ENCODE measurements at regions not wholly inside any gene's neighbourhood (a gene's known extent, or its start where the extent isn't known, plus 50 kb on each side); places are given as distances from the start of the nearest gene placed in this dataset.

DNA sequence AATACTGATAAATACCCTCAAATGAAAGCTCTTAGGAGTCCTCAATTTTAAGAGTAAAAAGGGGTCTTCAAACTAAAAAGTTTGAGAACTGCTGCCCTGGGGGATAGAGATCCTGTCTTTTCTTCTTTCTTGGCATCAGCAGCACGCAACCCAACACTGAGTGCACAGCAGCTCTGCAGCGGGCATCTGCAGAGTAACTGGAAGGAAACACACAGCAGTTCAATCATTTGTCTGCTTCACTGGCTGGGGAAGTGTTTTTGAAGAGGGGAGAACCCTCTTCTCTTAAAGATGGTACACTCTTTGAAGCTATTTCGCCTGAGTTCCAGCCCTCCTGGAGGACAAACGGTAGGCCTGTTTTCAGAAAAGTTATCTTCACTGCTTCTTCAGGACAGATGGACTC lies 193.6 kb downstream of the FGFR2 start:
- no peak overlapping the region for H3K4me3 ChIP-seq (ENCODE audit: low read depth in 1 of 2, low read length in 1 of 2)
- no peaks in the 10 kb centered on the region for H3K4me1 ChIP-seq (ENCODE audit: control insufficient read depth in 1 of 2, insufficient read depth in 1 of 2, low read depth in 1 of 2, low read length in 1 of 2)
- TF ChIP-seq, protein P1, sequence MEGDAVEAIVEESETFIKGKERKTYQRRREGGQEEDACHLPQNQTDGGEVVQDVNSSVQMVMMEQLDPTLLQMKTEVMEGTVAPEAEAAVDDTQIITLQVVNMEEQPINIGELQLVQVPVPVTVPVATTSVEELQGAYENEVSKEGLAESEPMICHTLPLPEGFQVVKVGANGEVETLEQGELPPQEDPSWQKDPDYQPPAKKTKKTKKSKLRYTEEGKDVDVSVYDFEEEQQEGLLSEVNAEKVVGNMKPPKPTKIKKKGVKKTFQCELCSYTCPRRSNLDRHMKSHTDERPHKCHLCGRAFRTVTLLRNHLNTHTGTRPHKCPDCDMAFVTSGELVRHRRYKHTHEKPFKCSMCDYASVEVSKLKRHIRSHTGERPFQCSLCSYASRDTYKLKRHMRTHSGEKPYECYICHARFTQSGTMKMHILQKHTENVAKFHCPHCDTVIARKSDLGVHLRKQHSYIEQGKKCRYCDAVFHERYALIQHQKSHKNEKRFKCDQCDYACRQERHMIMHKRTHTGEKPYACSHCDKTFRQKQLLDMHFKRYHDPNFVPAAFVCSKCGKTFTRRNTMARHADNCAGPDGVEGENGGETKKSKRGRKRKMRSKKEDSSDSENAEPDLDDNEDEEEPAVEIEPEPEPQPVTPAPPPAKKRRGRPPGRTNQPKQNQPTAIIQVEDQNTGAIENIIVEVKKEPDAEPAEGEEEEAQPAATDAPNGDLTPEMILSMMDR (IDR thresholded peaks at IDR 0.05) = no peak
- H3K27me3 ChIP-seq = no peaks in the 10 kb centered on the region
- H3K27ac ChIP-seq = no peak overlapping the region
- H3K9me3 ChIP-seq = no peaks in the 10 kb centered on the region
- no peaks in the 10 kb centered on the region for H3K36me3 ChIP-seq

- no peaks in the 10 kb centered on the region for H3K27me3 ChIP-seq
- H3K36me3 ChIP-seq = no peaks in the 10 kb centered on the region
- H3K9me3 ChIP-seq = no peaks in the 10 kb centered on the region
- no peaks in the 10 kb centered on the region for H3K4me1 ChIP-seq (ENCODE audit: control insufficient read depth in 1 of 2, insufficient read depth in 1 of 2, low read depth in 1 of 2, low read length in 1 of 2)
- TF ChIP-seq, protein P1 (IDR thresholded peaks at IDR 0.05) = no peak
- no peak overlapping the region for H3K27ac ChIP-seq
- H3K4me3 ChIP-seq (ENCODE audit: low read depth in 1 of 2, low read length in 1 of 2) = no peak overlapping the region
These were observed 193.1 kb downstream of the FGFR2 start for GRCh38 chr10:121405096-121405495.

- TF ChIP-seq, protein P1 (IDR thresholded peaks at IDR 0.05) = no peak
- no peaks in the 10 kb centered on the region for H3K27me3 ChIP-seq
- H3K27ac ChIP-seq = no peak overlapping the region
- no peaks in the 10 kb centered on the region for H3K36me3 ChIP-seq
- H3K4me3 ChIP-seq (ENCODE audit: low read depth in 1 of 2, low read length in 1 of 2) = no peak overlapping the region
- H3K4me1 ChIP-seq (ENCODE audit: control insufficient read depth in 1 of 2, insufficient read depth in 1 of 2, low read depth in 1 of 2, low read length in 1 of 2) = no peaks in the 10 kb centered on the region
- H3K9me3 ChIP-seq = no peaks in the 10 kb centered on the region
These were observed 192.7 kb downstream of the FGFR2 start for GRCh38 chr10:121405549-121405948.

- no peak overlapping the region for H3K27ac ChIP-seq
- H3K4me3 ChIP-seq (ENCODE audit: low read depth in 1 of 2, low read length in 1 of 2) = no peak overlapping the region
- no peaks in the 10 kb centered on the region for H3K27me3 ChIP-seq
- no peaks in the 10 kb centered on the region for H3K4me1 ChIP-seq (ENCODE audit: control insufficient read depth in 1 of 2, insufficient read depth in 1 of 2, low read depth in 1 of 2, low read length in 1 of 2)
- TF ChIP-seq, protein P1 (IDR thresholded peaks at IDR 0.05) = no peak
- no peaks in the 10 kb centered on the region for H3K9me3 ChIP-seq
- no peaks in the 10 kb centered on the region for H3K36me3 ChIP-seq
These were observed 192.3 kb downstream of the FGFR2 start for GRCh38 chr10:121405953-121406352.

DNA sequence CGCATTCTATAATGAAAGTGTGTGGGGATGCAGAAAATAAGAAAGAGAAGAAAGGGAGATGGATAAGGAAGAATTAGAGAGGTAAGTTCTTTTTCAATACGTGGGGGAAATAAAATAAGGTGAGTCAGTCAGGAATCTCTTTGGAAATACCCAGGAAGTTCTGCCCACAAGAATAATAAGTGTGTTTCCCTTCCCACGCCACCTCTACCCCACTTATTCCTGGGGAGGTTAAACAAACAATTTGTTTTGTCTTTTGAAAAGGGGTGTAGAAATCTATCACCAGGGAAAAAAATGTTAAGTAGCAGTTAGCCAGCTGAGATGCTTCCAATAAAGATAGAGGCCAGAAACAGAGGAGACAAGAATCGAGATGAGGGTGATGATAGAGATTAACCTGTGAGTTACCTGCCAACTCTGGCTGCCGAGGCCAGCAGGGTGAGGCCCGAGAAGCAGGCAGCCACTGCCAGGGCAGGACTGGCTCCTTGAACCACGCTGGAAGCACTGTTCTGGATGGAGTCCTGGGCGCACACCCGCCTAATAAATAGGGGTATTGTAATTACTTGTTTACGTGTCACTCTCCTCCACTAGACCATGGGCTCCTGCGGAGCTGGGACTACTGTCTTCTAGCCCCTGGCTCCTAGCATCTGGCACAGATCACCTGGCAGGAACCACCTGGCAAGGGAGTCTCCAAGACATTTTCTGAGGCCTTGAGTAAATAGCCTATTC lies 191.3 kb downstream of the FGFR2 start:
- Histone ChIP-seq H3K27me3 (no peaks in the 10 kb centered on the region), H3K4me3 (ENCODE audit: low read depth in 1 of 2, low read length in 1 of 2) (no peak overlapping the region), H3K27ac (no peak overlapping the region), H3K9me3 (no peaks in the 10 kb centered on the region), H3K4me1 (ENCODE audit: control insufficient read depth in 1 of 2, insufficient read depth in 1 of 2, low read depth in 1 of 2, low read length in 1 of 2) (no peaks in the 10 kb centered on the region), H3K36me3 (no peaks in the 10 kb centered on the region)
- TF ChIP-seq, protein P1 (IDR thresholded peaks at IDR 0.05) = no peak

Data from neutrophil (primary cell).